DMS53 (cell line): ENCODE measurements at regions not wholly inside any gene's neighbourhood (a gene's known extent, or its start where the extent isn't known, plus 50 kb on each side); places are given as distances from the start of the nearest gene placed in this dataset.

Source experiments
- DNase-seq: peaks from one replicate; lab custom pipeline; 2025; lab: John Stamatoyannopoulos, UW

GRCh38 chr18:64992654-64993053 lies 758.2 kb upstream of the CDH7 start:
- DNase-seq: no peak

GRCh38 chr18:64991102-64991501 lies 759.7 kb upstream of the CDH7 start:
- DNase-seq: no peak

- peak; percentile 48 for DNase-seq
Observed at GRCh38 chr18:64986906-64987495, 763.8 kb upstream of the CDH7 start.

GRCh38 chr18:64983497-64984238 lies 767.1 kb upstream of the CDH7 start:
- DNase-seq: no peak

GRCh38 chr18:64982414-64983055 lies 768.3 kb upstream of the CDH7 start:
- peak; percentile 69 for DNase-seq

GRCh38 chr18:64981915-64982314 lies 768.9 kb upstream of the CDH7 start:
- DNase-seq: peak; percentile 66

- DNase-seq: no peak
Observed at GRCh38 chr18:64979791-64980190, 771.0 kb upstream of the CDH7 start.

- DNase-seq: peak; percentile 37
Observed at GRCh38 chr18:64974391-64975125, 776.3 kb upstream of the CDH7 start.

- DNase-seq: no peak
Observed at GRCh38 chr18:64972545-64972944, 778.3 kb upstream of the CDH7 start.

- DNase-seq: peak; percentile 68
Observed at GRCh38 chr18:64966667-64967066, 784.1 kb upstream of the CDH7 start.

- no peak for DNase-seq
Observed at GRCh38 chr18:64956465-64956864, 794.3 kb upstream of the CDH7 start.

GRCh38 chr18:64949885-64950284 lies 800.9 kb upstream of the CDH7 start:
- no peak for DNase-seq

GRCh38 chr18:64936671-64937070 lies 787.8 kb upstream of the LINC00305 start:
- no peak for DNase-seq

GRCh38 chr18:64929036-64929435 lies 780.1 kb upstream of the LINC00305 start:
- DNase-seq: peak; percentile 56

- DNase-seq: no peak
Observed at GRCh38 chr18:64919971-64920570, 771.2 kb upstream of the LINC00305 start.

- no peak for DNase-seq
Observed at GRCh38 chr18:64918851-64919250, 770.0 kb upstream of the LINC00305 start.

GRCh38 chr18:64893349-64893748 lies 744.5 kb upstream of the LINC00305 start:
- no peak for DNase-seq

- DNase-seq: no peak
Observed at GRCh38 chr18:64888956-64889355, 740.1 kb upstream of the LINC00305 start.

GRCh38 chr18:64886995-64887394 lies 738.1 kb upstream of the LINC00305 start:
- DNase-seq: no peak

- DNase-seq: peak; percentile 90
Observed at GRCh38 chr18:64882896-64883295, 734.0 kb upstream of the LINC00305 start.

GRCh38 chr18:64876833-64877232 lies 727.9 kb upstream of the LINC00305 start:
- no peak for DNase-seq
